ENCODE measurements at regions not wholly inside any gene's neighbourhood (a gene's known extent, or its start where the extent isn't known, plus 50 kb on each side); places are given as distances from the start of the nearest gene placed in this dataset.
"Not testable (repeated sequence)": the region's sequence is repeated elsewhere in the genome, so short reads cannot be mapped to it uniquely, and the experiment has no call there.

GRCh38 chr2:367246-367645, 79.4 kb upstream of the ALKAL2 start:
- no peak for TF ChIP-seq Cebpa-rat (IDR thresholded peaks at IDR 0.05)
- H3K4me3 ChIP-seq: no peak overlapping the region
- H3K36me3 ChIP-seq: no peaks in the 10 kb centered on the region
- no peak overlapping the region for H3K27ac ChIP-seq
- H3K4me2 ChIP-seq: no peak overlapping the region
- H3K4me1 ChIP-seq: peaks cover 16% of the 10 kb centered on the region
- H3K9ac ChIP-seq: no peak overlapping the region
- H3K9me3 ChIP-seq: peaks cover 60% of the 10 kb centered on the region
- H3K27me3 ChIP-seq: no peaks in the 10 kb centered on the region
- H4K20me1 ChIP-seq: no peaks in the 10 kb centered on the region

- Histone ChIP-seq H3K9me3 (peaks cover 63% of the 10 kb centered on the region), H3K9ac (no peak overlapping the region), H3K27me3 (no peaks in the 10 kb centered on the region), H3K27ac (no peak overlapping the region), H3K4me3 (no peak overlapping the region), H3K36me3 (no peaks in the 10 kb centered on the region), H3K4me2 (no peak overlapping the region), H4K20me1 (no peaks in the 10 kb centered on the region), H3K4me1 (peaks cover 16% of the 10 kb centered on the region)
- no peak for TF ChIP-seq Cebpa-rat (IDR thresholded peaks at IDR 0.05)
These were observed 78.8 kb upstream of the ALKAL2 start for GRCh38 chr2:366706-367105.

GRCh38 chr2:365367-366275, 77.7 kb upstream of the ALKAL2 start:
- H3K36me3 ChIP-seq: no peaks in the 10 kb centered on the region
- H3K27ac ChIP-seq: no peak overlapping the region
- H3K9ac ChIP-seq: no peak overlapping the region
- H4K20me1 ChIP-seq: no peaks in the 10 kb centered on the region
- H3K27me3 ChIP-seq: no peaks in the 10 kb centered on the region
- no peak for TF ChIP-seq Cebpa-rat (IDR thresholded peaks at IDR 0.05)
- H3K4me3 ChIP-seq: no peak overlapping the region
- no peak overlapping the region for H3K4me2 ChIP-seq
- peaks cover 16% of the 10 kb centered on the region for H3K4me1 ChIP-seq
- H3K9me3 ChIP-seq: peaks cover 73% of the 10 kb centered on the region

GRCh38 chr2:363824-364470, 76.1 kb upstream of the ALKAL2 start:
- Histone ChIP-seq H3K27me3 (no peaks in the 10 kb centered on the region), H3K4me3 (no peak overlapping the region), H3K4me2 (no peak overlapping the region), H4K20me1 (no peaks in the 10 kb centered on the region), H3K9me3 (peaks cover 65% of the 10 kb centered on the region), H3K9ac (no peak overlapping the region), H3K27ac (no peak overlapping the region), H3K4me1 (peaks cover 20% of the 10 kb centered on the region), H3K36me3 (no peaks in the 10 kb centered on the region)
- TF ChIP-seq Cebpa-rat (IDR thresholded peaks at IDR 0.05): no peak

GRCh38 chr2:362924-363323, 75.0 kb upstream of the ALKAL2 start:
- no peak overlapping the region for H3K27ac ChIP-seq
- no peak overlapping the region for H3K4me3 ChIP-seq
- no peaks in the 10 kb centered on the region for H4K20me1 ChIP-seq
- H3K27me3 ChIP-seq: no peaks in the 10 kb centered on the region
- no peak for TF ChIP-seq Cebpa-rat (IDR thresholded peaks at IDR 0.05)
- peaks cover 19% of the 10 kb centered on the region for H3K4me1 ChIP-seq
- H3K4me2 ChIP-seq: no peak overlapping the region
- H3K9ac ChIP-seq: no peak overlapping the region
- H3K36me3 ChIP-seq: no peaks in the 10 kb centered on the region
- H3K9me3 ChIP-seq: peaks cover 61% of the 10 kb centered on the region

GRCh38 chr2:360124-360523, 72.2 kb upstream of the ALKAL2 start:
- Histone ChIP-seq H3K9me3 (peaks cover 65% of the 10 kb centered on the region), H3K4me3 (no peak overlapping the region), H3K36me3 (no peaks in the 10 kb centered on the region), H3K4me2 (no peak overlapping the region), H3K27ac (no peak overlapping the region), H3K4me1 (peaks cover 26% of the 10 kb centered on the region), H3K27me3 (no peaks in the 10 kb centered on the region), H4K20me1 (no peaks in the 10 kb centered on the region), H3K9ac (no peak overlapping the region)
- TF ChIP-seq Cebpa-rat (IDR thresholded peaks at IDR 0.05): no peak

- Histone ChIP-seq H3K4me3 (no peak overlapping the region), H3K9me3 (peaks cover 58% of the 10 kb centered on the region), H3K4me2 (peak overlapping the region; percentile 48), H3K4me1 (peaks cover 30% of the 10 kb centered on the region), H4K20me1 (no peaks in the 10 kb centered on the region), H3K27me3 (no peaks in the 10 kb centered on the region), H3K36me3 (no peaks in the 10 kb centered on the region), H3K9ac (no peak overlapping the region), H3K27ac (no peak overlapping the region)
- no peak for TF ChIP-seq Cebpa-rat (IDR thresholded peaks at IDR 0.05)
These were observed 71.2 kb upstream of the ALKAL2 start for GRCh38 chr2:359047-359446.

GRCh38 chr2:357811-358210, 69.9 kb upstream of the ALKAL2 start:
- H3K36me3 ChIP-seq: no peaks in the 10 kb centered on the region
- H3K9ac ChIP-seq: no peak overlapping the region
- no peaks in the 10 kb centered on the region for H3K27me3 ChIP-seq
- no peak overlapping the region for H3K4me3 ChIP-seq
- H4K20me1 ChIP-seq: no peaks in the 10 kb centered on the region
- no peak for TF ChIP-seq Cebpa-rat (IDR thresholded peaks at IDR 0.05)
- no peak overlapping the region for H3K4me2 ChIP-seq
- peaks cover 43% of the 10 kb centered on the region for H3K4me1 ChIP-seq
- peaks cover 45% of the 10 kb centered on the region for H3K9me3 ChIP-seq
- H3K27ac ChIP-seq: no peak overlapping the region

GRCh38 chr2:356304-356703, 68.4 kb upstream of the ALKAL2 start:
- H3K27me3 ChIP-seq, H3K36me3 ChIP-seq, H3K4me2 ChIP-seq, H3K4me3 ChIP-seq, H3K9ac ChIP-seq, H3K27ac ChIP-seq, H4K20me1 ChIP-seq: not testable (repeated sequence)
- peaks cover 30% of the 10 kb centered on the region for H3K9me3 ChIP-seq
- H3K4me1 ChIP-seq: peaks cover 58% of the 10 kb centered on the region

GRCh38 chr2:355773-356172, 67.9 kb upstream of the ALKAL2 start:
- TF ChIP-seq Cebpa-rat (IDR thresholded peaks at IDR 0.05): no peak
- Histone ChIP-seq H3K4me2 (no peak overlapping the region), H3K9ac (no peak overlapping the region), H3K4me3 (no peak overlapping the region), H3K27ac (no peak overlapping the region), H3K9me3 (peaks cover 25% of the 10 kb centered on the region), H3K4me1 (peaks cover 63% of the 10 kb centered on the region), H3K36me3 (no peaks in the 10 kb centered on the region), H4K20me1 (no peaks in the 10 kb centered on the region), H3K27me3 (no peaks in the 10 kb centered on the region)
